Omental fat pad (tissue), 3 donors: ENCODE measurements at regions not wholly inside any gene's neighbourhood (a gene's known extent, or its start where the extent isn't known, plus 50 kb on each side); places are given as distances from the start of the nearest gene placed in this dataset.

Experiments used
- ATAC-seq: fragments of 150-250 bp; one replicate; pipeline ENCODE4 v1.9.1; 2016; ENCODE audit warnings: mild to moderate bottlenecking, moderate library complexity; ENCODE audit not compliant: low FRiP score
- DNase-seq: peaks from one replicate; pipeline ENCODE4 v3.0.0-alpha.2; 2019; ENCODE audit warnings: low spot score
- TF ChIP-seq, protein P1 (sequence below), 3 donors: fragments of 450-650 bp; IDR thresholded peaks; one replicate each; pipeline ENCODE4 v1.5.1; 2016 to 2017; ENCODE audit warnings: antibody characterized with exemption in 3 of 3, mild to moderate bottlenecking in 3 of 3, moderate library complexity in 2 of 3

DNA sequence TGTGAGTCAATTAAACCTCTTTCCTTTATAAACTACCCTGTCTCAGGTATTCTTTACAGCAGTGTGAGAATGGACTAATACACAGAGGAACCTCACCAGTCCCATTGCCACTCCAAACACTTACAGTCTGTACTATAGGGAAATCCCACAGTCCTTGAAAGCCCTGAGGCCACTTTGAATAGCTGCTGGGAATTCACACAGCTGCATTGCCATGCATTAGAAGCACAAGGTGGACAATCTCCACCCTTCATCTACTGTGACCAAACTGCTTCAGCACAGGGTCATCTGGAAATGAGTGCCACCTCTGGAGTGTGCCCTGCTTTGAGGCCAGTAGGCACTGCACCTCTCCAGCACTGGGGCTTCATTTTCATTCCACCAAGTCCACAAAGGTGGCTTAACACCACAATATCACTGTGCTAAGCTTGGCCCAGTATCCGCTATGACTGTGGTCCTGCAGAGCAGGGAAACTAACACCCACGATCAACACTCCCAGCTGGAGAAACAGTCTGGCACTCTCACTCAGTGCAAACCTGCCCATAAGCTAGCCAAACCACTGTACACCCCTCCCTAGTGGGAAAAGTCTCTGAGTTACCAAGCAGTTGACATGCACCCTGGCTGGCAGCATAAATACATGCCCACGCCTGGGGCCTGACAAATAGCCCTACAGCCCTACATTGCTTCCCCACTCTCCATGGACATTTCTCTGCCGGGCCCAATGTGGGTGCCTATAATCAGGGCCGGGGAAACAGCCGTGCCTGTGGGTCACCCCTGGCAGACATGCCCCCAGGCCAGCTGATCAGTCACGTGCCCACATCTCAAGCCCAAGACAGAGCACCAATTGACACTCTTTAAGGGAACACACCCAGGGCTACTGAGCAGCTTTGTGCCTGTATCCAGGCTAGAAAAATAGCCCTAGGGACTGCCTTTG lies 294.3 kb upstream of the MGAT4C start:
- TF ChIP-seq, protein P1, sequence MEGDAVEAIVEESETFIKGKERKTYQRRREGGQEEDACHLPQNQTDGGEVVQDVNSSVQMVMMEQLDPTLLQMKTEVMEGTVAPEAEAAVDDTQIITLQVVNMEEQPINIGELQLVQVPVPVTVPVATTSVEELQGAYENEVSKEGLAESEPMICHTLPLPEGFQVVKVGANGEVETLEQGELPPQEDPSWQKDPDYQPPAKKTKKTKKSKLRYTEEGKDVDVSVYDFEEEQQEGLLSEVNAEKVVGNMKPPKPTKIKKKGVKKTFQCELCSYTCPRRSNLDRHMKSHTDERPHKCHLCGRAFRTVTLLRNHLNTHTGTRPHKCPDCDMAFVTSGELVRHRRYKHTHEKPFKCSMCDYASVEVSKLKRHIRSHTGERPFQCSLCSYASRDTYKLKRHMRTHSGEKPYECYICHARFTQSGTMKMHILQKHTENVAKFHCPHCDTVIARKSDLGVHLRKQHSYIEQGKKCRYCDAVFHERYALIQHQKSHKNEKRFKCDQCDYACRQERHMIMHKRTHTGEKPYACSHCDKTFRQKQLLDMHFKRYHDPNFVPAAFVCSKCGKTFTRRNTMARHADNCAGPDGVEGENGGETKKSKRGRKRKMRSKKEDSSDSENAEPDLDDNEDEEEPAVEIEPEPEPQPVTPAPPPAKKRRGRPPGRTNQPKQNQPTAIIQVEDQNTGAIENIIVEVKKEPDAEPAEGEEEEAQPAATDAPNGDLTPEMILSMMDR (IDR thresholded peaks at IDR 0.05): no peak
- ATAC-seq: no peak
- DNase-seq: no peak

DNA sequence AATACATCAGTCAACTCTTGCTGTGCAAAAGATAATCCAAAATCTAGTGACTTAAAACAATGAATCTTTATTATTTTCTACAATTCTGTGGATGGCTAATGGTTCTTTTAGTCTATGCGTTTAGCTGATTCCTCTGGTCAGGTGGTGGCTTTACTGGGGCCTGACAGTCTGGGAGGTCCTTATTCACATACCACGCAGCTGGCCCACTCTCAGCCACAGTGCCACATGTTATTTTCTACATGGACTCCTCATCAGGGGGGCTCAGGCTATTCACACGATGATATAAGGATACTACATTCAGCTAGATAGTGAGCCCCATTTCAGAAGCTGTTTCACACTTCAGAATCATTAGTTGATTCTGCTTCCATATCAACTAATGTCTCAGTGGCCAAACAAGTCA lies 287.5 kb upstream of the MGAT4C start:
- ATAC-seq (no peak), DNase-seq (no peak)
- TF ChIP-seq, protein P1 (IDR thresholded peaks at IDR 0.05): no peak

DNA sequence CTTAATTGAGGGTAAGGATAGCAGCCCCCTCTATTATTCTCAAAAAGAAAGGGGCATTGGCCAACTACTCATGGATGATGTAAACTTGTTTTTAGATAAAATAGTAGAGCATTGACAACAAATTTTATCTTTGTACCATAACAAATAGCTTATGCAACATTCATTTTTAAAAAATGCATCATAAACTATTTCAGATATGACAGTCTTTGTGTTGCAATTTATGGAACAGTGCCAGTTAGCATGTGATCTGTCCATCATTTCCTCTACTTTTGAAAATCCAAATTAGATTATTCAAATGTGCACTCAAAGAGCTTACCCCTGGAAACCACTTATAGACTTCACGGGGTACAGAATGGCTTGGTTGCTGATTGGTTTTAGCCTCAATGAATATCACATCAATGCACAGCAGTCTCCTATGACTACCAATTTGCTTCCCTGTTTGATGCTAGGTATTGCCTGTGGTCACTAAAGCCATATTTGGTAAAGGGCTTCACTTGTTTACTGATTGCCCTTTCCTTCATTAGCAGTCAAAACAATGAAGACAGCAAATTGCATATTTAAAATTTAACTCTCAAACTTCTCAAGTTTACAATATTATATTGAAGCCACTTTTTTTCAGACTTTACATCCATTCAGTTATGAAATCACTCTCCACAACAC lies 274.9 kb upstream of the MGAT4C start:
- ATAC-seq: no peak
- TF ChIP-seq, protein P1 (IDR thresholded peaks at IDR 0.05): no peak
- no peak for DNase-seq

DNA sequence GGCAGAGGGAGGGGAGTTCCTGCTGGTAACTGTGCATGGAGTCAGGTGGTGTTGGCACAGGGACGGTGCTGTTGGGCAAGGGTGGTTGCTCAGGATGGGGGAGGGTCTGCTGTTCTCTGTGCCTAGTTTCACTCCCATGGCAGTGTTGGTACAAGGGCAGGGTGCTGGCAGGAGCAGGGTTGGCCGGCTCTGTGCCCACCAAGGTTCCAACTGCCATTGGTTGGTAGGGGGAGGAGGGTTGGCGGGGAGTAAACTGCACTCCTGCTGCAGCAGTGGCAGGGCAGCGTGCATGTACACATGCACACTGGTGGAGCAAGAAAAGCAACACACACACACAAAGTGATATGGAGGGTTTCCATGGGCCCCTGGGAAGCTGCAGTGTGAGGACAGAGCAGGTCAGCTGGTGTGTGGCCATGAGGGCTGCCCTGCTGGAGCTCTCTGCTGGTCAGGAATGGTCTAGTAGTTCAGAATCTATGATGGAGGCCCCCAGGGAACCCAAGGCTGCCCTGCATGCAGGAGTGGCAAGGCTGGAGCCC lies 269.9 kb upstream of the MGAT4C start:
- DNase-seq (no peak), ATAC-seq (no peak)
- TF ChIP-seq, protein P1 (IDR thresholded peaks at IDR 0.05): no peak

DNA sequence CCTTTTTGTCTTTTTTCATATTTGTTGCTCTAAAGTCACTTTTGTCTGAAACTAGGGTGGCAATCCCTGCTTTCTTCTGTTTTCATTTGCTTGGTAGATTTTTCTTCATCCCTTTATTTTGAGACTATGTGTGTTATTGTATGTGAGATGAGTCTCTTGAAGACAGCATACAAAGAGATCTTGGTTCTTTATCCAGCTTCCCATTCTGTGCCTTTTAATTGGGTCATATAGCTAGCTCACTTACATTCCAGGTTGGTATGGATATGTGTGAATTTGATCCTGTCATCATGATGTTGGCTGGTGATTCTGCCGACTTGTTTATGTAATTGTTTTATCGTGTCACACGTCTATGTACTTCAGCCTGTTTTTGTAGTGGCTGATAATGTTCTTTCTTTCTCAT lies 267.7 kb upstream of the MGAT4C start:
- ATAC-seq (no peak), DNase-seq (no peak)
- TF ChIP-seq, protein P1 (IDR thresholded peaks at IDR 0.05): no peak

DNA sequence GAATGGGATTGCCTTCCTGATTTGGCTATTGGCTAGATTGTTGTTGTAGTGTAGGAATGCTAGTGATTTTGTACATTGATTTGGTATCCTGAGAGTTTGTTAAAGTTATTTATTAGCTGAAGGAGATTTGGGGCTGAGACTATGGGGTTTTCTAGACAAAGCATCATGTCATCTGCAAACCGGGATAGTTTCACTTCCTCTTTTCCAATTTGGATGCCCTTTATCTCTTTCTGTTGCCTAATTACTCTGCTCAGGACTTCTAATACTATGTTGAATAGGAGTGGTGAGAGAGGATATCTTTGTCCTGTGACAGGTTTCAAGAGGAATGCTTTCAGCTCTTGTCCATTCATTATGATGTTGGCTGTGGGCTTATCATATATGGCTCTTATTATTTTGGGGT lies 265.7 kb upstream of the MGAT4C start:
- TF ChIP-seq, protein P1 (IDR thresholded peaks at IDR 0.05): no peak
- DNase-seq: no peak
- no peak for ATAC-seq
